RWPE1 (cell line): ENCODE measurements at regions not wholly inside any gene's neighbourhood (a gene's known extent, or its start where the extent isn't known, plus 50 kb on each side); places are given as distances from the start of the nearest gene placed in this dataset.

ENCODE experiments used
- CTCF ChIA-PET: fragments of 350-600 bp; sonication (Branson Sonifier 250); formaldehyde crosslinking; extraction: SDS; loops from one replicate; lab custom pipeline; 2021; lab: Yijun Ruan, JAX
- POLR2A ChIA-PET: fragments of 400-600 bp; formaldehyde crosslinking; extraction: SDS; loops from one replicate; lab custom pipeline; 2020; ENCODE audit warnings: antibody characterized with exemption; ENCODE audit not compliant: low non-redundant PET; lab: Yijun Ruan, JAX
- DNase-seq: peaks from one replicate; pipeline ENCODE4 v3.0.0; 2012; ENCODE audit warnings: low spot score
- H3K27ac ChIP-seq: fragments of 450-650 bp; 2 replicates; pipeline ENCODE4 v1.5.1; 2017
- TF ChIP-seq, protein P1 (sequence below): fragments of 450-650 bp; conservative IDR thresholded peaks from 2 replicates; pipeline ENCODE4 v1.5.1; 2017; ENCODE audit warnings: low read depth, mild to moderate bottlenecking

DNA sequence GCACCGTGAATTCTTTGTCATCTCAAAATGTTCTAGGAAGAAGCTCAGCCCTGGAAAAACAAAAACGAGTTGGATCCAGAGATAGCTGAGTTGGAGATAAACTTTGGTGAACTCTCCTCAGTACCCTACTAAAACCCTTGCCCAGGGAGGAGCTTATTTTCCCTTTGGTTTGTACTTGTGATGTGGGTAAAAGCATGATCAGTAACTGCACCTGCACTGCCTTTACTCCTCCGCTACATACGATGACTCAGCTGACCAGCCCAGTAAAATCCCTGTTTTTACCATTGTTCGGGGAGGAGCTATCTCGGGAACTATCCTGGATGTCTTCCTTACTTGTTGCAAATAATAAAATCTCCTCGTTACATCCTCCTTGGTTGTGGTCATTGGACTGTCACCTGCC is 359.3 kb downstream of the SH2D4B start:
- H3K27ac ChIP-seq: no peak overlapping the region
- TF ChIP-seq, protein P1, sequence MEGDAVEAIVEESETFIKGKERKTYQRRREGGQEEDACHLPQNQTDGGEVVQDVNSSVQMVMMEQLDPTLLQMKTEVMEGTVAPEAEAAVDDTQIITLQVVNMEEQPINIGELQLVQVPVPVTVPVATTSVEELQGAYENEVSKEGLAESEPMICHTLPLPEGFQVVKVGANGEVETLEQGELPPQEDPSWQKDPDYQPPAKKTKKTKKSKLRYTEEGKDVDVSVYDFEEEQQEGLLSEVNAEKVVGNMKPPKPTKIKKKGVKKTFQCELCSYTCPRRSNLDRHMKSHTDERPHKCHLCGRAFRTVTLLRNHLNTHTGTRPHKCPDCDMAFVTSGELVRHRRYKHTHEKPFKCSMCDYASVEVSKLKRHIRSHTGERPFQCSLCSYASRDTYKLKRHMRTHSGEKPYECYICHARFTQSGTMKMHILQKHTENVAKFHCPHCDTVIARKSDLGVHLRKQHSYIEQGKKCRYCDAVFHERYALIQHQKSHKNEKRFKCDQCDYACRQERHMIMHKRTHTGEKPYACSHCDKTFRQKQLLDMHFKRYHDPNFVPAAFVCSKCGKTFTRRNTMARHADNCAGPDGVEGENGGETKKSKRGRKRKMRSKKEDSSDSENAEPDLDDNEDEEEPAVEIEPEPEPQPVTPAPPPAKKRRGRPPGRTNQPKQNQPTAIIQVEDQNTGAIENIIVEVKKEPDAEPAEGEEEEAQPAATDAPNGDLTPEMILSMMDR: no peak
- no peak for DNase-seq
- POLR2A ChIA-PET: no interaction called here
- CTCF ChIA-PET: interaction anchor here (0.7 to 2.1 kb wide), 3 partner anchors 28 to 211 kb away, joined by 3 to 4 read pairs (median 3); no protein-coding TSS in a partner anchor

DNA sequence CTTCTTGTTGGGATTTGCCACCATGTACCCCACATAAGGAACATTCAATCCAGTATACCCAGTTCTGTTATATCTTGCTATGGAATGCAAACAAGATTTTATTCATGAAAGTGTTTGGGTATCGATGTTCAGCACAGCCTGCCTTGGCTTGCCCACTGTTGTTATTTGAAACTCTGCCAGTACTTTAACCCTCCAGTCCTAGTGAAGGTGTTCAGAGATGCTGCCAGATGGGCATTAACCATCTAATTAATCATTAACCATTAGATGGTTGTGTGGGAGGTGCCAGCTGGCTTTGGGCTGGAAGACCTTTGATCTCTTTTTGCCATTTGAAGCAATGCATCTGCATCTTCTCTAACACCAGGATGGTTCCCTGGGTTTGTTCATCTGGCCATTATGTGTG is 363.0 kb downstream of the SH2D4B start:
- DNase-seq: no peak
- TF ChIP-seq, protein P1: no peak
- ChIA-PET POLR2A (no interaction called here), CTCF (no interaction called here)
- no peak overlapping the region for H3K27ac ChIP-seq

DNA sequence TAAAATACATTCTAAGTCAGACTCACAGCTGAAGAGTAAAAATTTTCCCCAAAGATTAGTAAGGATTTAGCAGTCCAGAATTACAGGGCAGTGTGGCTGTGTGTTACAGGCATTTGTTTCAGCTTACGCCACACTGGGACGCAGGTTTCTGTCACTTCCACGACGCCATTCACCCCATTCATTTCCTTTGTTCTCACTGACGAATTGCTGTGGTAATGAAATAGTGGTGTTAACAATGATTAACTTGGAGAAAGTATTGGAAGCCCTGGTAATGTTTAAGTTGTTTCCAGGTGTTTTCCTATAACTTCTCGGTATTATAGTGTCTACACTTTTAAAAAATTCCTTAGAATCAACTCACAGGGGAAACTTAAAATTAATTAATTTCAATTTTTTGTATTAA is 370.9 kb downstream of the SH2D4B start:
- H3K27ac ChIP-seq: no peak overlapping the region
- ChIA-PET CTCF (no interaction called here), POLR2A (no interaction called here)
- TF ChIP-seq, protein P1: no peak
- DNase-seq: no peak

DNA sequence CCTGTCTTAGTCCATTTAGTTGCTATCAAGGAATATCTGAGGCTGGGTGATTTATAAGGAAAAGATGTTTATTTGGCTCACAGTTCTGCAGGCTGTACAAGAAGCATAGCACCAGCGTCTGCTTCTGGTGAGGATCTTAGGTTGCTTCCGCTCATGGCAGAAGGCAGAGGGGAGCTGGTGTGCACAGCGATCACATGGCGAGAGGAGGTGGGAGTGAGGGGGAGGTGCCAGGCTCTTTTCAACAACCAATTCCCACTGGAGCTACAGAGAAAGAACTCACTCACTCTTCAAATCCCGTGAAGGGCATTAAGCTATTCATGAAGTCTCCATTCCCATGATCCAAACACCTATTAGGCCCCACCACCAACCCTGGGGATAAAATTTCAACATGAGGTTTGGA is 371.6 kb downstream of the SH2D4B start:
- no peak overlapping the region for H3K27ac ChIP-seq
- ChIA-PET CTCF (interaction anchor here (0.6 kb wide), 2 partner anchors 15 to 60 kb away, joined by 3 to 4 read pairs; no protein-coding TSS in a partner anchor), POLR2A (no interaction called here)
- TF ChIP-seq, protein P1: no peak
- no peak for DNase-seq

DNA sequence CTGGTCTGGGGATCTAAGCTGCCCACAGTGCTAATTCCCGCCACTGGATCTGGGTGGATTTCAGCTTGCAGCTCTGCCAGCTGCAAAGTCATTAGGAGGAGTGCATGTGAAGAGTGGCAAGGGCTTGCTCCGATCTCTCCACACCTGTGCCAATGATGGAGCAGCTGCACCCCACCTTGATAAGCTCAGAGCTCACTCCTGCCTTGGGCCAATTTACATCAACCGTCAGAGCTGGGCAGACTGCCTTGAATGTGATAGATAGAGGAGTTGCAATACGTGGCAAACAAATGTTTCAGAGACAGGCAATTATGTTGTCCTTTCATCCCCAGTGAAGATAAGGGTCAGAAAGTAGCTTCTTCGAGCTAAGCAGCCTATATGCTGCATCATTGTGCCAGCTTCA is 379.9 kb downstream of the SH2D4B start:
- ChIA-PET POLR2A (no interaction called here), CTCF (interaction anchor here (0.7 to 1.5 kb wide), 3 partner anchors 142 to 255 kb away, joined by 3 to 5 read pairs (median 4); no protein-coding TSS in a partner anchor)
- TF ChIP-seq, protein P1: no peak

DNA sequence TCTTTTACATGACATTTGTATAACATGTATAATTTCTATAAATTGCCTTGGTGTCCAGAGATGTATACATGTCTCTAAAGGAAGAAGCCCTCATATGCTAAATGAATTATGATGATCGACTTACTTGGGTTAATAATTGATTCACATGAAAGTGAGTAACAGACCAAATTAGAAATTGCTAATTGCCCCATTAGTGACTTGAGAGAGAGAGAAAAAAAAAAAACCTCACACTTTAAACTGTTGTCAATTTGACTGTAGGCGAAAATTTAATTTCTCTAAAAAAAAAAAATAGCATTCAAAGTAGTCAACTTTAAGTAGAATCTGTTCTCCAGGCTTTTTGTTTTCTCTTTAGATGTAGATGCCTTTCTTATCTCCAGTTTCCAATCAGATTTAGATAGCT is 383.3 kb downstream of the SH2D4B start:
- ChIA-PET POLR2A (no interaction called here), CTCF (interaction anchor here (1.4 kb wide), 1 partner anchor 476 kb away, joined by 3 read pairs; no protein-coding TSS in a partner anchor)
- no peak for DNase-seq

More for the DNA sequence above, 379.9 kb downstream of the SH2D4B start:
- no peak for DNase-seq
- H3K27ac ChIP-seq: no peak overlapping the region

More for the DNA sequence above, 383.3 kb downstream of the SH2D4B start:
- no peak overlapping the region for H3K27ac ChIP-seq
- TF ChIP-seq, protein P1: no peak
